NAMALWA (cell line): ENCODE measurements at regions not wholly inside any gene's neighbourhood (a gene's known extent, or its start where the extent isn't known, plus 50 kb on each side); places are given as distances from the start of the nearest gene placed in this dataset.
"Not testable (repeated sequence)": the region's sequence is repeated elsewhere in the genome, so short reads cannot be mapped to it uniquely, and the experiment has no call there.

Experiments
- DNase-seq: peaks from one replicate; pipeline ENCODE4 v3.0.0-alpha.2; 2015; ENCODE audit warnings: low spot score

DNA sequence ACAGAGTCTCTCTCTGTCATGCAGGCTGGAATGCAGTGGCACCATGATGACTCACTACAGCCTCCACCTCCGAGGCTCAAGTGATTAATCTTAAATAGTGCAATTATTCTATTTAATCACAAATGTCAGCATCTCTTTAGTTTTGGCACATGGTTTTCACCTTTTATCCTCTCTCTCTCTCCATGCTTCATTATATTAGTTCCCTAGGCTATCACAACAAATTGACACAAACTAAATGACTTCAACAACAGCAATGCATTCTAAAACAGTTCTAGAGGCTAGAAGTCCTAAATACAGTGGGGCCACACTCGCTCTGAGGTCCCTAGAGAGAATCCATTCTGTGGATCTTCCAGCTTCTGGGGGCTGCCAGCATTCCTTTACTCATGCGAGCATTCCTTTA lies 178.2 kb upstream of the ZNG1F start:
- not testable (repeated sequence) for DNase-seq

DNA sequence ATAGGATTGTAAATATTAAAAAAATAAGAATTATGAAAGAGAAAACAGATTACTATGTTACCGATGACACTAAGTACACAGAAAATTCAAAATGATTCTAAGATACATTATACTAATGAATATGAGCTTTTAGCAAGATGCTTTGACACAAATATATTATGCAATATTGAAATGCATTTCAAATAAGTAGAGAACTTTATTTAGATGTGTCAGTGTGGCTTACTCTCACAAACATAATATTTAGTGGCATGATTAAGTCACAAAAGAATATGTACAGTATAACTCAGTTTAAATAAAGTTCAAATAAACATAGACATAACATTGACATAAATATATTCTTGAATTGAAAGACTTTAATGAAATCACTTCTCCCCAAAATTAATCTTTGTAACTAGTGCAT lies 172.7 kb upstream of the ZNG1F start:
- not testable (repeated sequence) for DNase-seq

DNA sequence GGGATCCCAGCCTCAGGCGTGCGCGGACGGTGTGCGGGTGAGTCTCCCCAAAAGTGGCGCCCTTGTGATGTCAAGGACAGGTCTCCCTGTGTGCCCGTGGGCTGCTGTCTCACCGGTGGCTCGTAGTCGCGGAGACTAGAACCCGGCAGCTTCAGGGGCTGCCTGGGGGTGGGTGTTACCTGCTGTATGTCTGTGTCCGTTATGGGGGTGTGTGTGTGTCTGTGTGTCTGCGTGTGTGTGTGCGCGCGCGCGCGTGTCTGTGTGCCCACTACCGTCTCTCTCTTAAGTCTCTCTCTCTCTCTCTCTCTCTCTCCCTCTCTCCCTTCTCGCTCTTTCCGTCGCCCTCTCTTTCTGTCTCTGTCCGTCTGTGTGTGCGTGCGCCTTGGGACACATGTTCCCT lies 170.0 kb upstream of the ZNG1F start:
- peak; percentile 44 for DNase-seq

DNA sequence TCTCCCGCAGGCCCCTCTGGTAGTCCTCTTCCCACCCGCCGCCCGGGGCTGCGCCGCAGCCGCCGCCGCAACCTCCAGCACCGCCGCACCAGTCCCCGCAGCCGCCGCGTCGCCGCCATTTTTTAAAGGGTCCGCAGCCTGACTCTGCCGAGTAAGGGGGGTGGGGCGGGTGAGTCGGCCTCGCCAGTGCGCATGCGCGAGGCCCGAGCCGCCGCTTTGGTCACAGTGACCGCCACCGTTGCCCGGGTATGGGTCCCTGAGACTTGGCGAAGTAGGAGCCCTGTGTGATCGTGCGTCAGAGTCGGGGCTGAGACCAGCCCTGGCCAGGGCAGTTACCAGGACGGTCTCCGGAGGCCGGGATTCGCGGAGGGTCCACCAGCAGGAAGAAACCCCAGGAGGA lies 169.6 kb upstream of the ZNG1F start:
- peak; percentile 68 for DNase-seq

DNA sequence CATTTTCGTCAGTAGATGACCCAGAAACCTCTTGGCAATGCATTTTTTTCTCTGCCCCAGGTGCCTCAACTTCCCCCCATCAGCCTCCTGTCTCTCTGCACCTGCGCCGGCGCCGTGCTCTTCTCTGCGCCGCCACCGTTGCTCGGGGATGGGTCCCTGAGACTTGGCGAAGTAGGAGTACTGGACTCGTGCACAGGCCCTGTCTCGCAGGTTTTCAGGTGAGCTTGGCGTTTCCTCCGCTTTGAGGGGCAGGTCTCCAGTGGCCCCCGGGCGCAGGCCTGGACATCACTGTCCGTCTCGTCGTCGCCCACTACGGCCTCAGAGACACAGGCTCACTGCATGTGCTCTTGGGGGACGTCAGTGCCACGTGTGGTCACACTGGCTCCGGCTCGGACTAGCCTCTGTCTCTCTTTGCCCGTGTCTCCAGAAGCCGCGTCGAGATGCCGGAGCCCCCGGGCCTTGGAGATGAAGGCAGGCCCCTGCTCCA lies 168.8 kb upstream of the ZNG1F start:
- not testable (repeated sequence) for DNase-seq

DNA sequence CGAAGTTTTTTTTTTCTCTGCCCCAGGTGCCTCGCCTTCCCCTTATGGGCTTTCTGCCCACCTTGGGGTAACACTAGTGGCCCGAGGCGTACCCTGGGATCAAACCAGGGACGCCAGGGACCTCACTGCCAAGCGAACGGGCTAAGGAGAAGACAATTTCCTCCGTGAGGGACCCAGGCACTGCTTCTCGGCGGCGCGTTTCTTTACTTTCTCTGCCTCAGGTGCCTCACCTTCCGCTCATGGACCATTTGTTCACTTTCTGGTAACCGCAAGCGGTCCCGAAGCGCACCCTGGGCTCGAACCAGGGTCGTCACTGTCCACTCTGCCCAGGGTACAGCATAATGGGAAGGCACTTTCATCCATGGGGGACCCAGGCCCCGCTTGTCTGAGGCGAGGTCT lies 168.2 kb upstream of the ZNG1F start:
- DNase-seq: not testable (repeated sequence)

DNA sequence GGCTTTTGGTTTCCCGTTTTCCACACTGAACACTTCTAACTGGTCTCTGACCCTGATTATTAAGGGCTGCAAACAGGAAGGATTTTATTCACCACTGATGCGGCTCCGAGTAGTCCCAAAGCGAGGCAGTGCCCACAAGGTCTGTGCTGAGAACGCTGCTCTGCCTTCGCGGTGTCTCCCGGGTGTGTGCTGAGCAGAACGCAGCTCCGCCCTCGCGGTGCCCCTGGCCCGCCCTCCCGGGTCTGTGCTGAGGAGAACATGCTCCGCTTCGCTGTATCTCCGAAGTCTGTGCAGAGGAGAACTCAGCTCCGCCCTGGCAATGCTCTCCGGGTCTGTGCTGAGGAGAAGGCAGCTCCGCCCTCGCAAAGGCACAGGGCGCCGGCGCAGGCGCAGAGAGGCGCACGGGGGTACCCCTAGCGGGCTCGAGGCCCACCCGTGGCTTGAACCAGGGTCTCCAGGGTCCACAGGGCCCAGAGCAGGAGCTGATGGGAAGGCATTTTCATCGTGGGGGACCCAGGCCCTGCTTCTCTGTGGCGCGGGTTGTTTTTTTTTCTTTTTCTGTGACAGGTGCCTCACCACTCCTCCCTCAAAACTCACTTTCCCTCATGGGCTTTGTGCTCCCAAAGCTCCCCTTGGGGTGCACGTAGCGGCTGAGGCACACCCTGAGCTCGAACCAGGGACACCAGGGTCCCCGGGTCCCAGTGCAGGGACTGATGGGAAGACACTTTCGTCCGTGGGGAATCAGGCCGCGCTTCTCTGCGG lies 167.7 kb upstream of the ZNG1F start:
- DNase-seq: peak; percentile 79

DNA sequence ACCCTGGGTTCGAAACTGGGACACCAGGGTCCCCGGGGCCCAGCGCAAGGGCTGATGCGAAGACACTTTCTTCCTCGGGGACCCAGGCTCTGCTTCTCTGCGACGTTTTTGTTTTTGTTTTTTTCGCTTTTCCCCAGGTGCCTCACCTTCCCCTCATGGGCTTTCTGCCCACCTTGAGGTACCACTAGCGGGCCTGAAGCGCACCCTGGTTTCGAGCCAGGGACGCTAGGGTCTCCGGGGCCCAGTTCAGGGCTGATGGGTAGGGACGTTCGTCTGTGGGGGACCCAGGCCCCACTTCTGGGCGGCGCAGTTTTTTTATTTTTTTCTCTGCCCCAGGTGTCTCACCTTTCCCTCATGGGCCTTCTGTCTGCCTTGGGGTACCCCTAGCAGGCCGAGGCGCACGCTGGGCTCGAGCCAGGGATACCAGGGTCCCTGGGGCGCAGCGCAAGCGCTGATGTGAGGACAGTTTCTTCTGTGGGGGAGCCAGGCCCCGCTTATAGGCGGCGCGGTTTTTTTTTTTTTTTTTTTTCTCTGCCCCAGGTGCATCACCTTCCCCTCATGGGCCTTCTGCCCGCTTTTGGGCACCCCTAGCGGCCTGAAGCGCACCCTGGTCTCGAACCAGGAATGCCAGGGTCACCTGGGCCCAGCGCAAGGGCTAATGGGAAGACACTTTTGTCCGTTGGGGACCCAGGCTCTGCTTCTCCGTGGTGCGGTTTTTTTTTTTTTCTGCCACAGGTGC lies 166.8 kb upstream of the ZNG1F start:
- DNase-seq: not testable (repeated sequence)

DNA sequence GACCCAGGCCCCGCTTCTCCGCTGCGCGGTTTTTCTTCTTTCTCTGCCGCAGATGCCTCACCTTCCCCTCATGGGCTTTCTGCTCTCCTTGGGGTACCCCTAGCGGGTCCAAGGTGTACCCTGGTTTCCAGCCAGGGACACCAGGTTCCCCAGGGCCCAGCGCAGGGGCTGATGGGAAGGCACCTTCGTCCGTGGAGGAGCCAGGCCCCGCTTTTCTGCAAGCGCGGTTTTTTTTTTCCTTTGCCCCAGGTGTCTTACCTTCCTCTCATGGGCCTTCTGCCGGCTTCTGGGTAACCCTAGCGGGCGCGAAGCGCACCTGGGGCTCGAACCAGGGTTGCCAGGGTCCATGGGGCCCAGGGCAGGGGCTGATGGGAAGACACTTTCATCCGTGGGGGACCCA lies 165.9 kb upstream of the ZNG1F start:
- DNase-seq: not testable (repeated sequence)

DNA sequence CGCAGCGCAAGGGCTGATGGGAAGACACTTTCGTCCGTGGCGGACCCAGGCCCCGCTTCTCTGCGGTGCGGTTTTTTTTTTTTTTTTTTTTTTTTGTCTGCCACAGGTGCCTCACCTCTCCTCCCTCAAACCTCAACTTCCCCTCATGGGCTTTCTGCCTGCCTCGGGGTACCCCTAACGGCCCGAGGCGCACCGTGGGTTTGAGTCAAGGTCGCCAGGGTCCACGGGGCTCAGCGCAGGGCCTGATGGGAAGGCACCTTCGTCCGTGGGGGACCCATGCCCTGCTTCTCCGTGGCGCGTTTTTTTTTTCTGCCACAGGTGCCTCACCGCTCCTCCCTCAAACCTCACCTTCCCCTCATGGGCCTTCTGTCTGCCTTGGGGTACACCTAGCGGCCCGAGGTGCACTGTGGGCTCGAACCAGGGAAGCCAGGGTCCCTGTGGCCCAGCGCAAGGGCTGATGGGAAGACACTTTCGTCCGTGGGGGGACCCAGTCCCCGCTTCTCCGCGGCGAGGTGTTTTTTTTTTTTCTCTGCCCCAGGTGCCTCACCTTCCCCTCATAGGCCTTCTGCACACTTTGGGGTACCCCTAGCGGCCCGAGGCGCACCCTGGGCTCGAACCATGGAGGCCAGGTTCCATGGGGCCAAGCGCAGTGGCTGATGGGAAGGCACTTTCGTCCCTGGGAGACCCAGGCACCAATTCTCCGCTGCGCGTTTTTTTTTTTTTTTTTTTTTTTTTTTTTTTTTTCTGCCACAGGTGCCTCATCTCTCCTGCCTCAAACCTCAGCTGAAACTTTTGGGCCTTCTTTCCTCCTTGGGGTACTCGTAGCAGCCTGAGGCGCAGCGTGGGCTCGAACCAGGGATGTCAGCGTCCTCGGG lies 165.2 kb upstream of the ZNG1F start:
- DNase-seq: not testable (repeated sequence)

DNA sequence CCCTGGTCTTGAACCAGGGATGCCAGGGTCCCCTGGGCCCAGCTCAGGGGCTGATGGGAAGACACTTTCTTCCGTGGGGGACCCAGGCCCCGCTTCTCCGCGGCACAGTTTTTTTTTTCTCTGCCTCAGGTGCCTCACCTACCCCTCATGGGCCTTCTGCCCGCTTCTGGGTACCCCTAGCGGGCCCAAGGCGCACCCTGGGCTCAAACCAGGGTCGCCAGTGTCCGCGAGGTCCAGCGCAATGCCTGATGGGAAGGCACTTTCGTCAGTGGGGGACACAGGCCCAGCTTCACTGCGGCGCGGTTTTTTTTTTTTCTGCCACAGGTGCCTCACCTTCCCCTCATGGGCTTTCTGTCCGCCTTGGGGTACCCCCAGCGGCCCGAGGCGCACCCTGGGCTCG lies 163.9 kb upstream of the ZNG1F start:
- not testable (repeated sequence) for DNase-seq

DNA sequence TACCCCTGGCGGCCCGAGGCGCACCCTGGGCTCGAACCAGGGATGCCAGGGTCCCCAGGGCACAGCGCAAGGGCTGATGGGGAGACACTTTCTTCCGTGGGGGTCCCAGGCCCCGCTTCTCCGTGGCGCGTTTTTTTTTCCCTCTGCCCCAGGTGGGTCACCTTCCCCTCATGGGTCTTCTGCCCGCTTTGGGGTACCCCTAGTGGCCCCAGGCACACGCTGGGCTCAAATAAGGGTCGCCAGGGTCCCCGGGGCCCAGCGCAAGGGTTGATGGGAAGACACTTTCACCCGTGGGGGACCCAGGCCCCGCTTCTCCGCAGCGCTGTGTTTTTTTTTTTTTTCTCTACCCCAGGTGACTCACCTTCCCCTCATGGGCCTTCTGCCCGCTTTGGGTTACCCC lies 163.3 kb upstream of the ZNG1F start:
- not testable (repeated sequence) for DNase-seq

DNA sequence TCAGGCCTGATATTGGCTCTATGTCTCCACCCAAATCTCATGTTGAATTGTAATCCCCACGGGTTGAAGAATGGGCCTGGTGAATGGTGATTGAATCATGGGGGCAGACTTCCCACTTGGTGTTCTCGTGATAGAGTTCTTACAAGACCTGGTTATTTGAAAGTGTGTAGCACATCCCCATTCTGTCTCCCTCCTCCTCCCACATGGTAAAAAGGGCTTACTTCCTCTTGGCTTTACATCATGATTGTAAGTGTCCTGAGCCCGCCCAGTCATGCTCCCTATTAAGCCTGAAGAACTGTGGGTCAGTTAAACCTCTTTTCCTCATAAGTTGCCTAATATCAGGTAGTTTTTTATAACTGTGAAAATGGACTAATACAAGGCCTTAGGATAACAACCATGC lies 158.8 kb upstream of the ZNG1F start:
- DNase-seq: peak; percentile 12

DNA sequence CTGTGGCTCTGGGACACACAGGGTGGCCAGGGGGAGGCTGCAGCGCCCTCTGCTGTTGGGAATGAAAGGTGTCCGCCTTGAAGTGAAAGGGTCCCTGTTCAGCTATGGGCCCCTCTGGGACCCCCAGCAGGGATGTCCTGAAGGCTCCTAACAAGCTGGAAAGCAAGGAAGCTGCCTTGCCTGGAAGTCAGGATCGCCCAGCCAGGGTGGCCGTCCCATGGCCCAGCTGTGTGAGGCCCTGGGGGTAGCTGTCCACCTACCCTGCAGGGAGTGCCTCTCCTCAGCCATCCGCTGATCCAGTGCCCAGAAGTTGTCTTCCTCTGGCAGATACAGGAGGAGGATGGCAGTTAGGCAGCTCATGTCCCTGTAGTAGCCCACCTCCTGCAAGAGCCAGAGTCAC lies 143.4 kb upstream of the ZNG1F start:
- not testable (repeated sequence) for DNase-seq

DNA sequence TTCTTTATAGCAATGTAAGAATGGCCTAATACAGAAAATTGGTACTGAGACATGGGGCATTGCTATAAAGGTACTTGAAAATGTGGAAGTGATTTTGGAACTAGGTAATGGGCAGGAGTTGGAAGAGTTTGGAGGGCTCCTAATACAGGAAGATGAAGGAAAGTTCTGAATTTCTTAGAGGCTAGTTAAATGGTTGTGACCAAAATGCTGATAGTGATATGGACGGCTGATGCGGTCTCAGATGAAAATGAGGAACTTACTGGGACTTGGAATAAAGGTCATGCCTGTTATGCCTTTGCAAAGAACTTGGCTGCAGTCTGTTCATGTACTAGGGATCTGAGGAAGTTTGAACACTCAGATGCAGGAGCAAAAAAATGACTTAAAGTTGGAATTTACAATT lies 132.2 kb upstream of the ZNG1F start:
- not testable (repeated sequence) for DNase-seq

DNA sequence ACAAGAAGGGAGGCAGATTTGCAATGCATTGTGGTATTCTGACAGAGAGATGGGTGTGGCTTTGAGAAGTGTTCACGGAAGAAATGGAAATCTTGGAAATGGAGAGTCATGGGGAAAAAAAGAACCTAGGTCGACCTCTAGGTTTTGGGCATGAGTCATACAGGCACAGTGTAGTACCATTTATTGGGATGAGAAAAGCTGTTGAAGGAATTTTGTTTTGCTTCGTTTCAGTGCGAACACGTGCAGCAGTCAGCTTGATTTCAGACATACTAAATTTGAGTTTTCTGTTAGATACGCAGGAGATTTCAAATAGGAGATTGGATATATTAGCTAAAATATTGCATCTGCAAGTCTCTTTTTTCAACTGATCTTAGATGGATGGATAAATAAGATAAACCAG lies 119.8 kb upstream of the ZNG1F start:
- DNase-seq: not testable (repeated sequence)

DNA sequence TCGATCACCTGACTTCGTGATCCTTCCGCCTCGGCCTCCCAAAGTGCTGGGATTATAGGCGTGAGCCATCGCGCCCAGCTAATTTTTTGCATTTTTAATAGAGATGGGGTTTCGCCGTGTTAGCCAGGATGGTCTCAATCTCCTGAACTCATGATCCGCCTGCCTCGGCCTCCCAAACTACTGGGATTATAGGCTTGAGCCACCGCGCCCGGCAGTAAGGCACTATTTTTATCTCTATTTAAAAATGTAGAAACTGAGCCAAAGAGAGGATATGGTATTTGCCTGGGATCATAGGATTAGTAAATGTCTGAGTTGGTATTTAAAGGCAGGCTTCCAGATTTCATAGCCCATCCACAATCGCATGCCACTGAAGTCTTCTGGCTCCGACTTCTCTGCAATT lies 96.6 kb upstream of the ZNG1F start:
- DNase-seq: not testable (repeated sequence)

DNA sequence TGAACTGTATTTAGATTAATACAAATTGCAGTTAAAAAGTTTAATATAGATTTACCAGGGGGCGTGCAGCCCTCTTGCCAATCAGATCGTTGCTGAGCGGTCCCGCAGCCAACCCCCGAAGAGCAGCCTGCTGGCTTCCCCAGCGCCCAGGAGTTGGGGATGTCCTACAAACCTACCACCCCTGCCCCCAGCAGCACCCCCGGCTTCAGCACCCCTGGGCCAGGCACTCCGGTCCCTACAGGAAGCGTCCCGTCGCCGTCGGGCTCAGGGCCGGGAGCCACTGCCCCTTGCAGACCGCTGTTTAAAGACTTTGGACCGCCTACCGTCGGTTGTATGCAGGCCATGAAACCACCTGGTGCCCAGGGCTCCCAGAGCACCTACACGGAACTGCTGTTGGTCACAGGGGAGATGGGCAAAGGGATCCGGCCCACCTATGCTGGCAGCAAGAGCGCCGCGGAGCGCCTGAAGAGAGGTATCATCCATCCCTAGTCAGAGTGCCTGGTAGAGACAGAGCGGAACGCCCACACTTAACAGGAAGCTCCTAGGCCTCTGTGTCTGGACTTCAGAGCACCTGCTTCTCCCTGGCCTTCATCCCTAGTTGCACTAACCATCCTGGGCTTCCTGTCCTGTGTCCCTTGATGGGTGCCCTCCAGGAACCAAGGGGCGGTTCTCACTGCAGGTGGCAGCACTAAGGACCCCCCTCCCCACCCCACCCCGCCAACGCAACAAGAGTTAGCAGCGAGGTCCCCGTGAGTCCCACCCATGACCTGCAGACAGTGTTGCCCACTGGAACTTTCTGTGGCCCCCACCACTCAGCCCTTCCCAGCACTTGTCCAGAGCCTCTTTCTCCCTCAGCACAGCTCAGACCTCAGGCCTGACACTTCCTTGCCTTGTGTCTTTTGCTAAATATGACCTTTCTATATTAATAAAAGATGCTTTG lies 91.5 kb upstream of the ZNG1F start:
- DNase-seq: not testable (repeated sequence)

DNA sequence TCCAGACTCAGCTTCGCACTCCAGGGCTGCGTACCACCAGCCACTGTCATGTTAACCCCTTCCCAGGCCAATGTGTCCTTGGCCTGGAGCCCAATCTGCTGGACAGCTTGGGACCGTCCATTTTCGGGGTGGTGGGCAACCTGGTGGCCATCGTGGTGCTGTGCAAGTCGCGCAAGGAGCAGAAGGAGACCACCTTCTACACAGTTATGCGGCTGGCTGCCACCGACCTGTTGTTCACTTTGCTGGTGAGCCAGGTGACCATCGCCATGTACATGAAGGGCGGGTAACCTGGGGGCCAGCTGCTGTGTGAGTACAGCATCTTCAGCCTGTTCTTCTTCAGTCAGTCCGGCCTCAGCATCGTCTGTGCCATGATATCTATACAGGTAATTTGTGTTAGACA lies 90.3 kb upstream of the ZNG1F start:
- not testable (repeated sequence) for DNase-seq

DNA sequence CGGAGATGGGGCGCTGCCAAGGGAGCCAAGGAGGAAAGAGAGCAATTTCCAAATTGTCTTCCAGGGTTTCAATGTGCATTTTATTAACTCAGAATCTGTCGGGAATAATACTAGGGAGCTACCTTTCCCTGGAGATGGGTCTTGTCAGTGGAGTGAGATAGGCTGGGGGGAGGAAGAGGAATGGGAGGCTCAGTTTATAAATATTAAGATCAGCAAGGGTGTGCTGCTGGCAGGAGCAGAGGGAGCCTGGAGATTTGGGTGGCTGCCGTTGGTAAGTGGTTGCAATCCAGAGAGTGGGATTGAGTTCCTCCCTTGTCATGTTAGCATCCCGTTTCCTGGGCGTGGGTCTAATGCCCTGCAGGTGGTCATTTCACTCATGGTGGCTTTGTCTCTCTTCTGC lies 89.9 kb upstream of the ZNG1F start:
- not testable (repeated sequence) for DNase-seq
